ENCODE measurements at regions not wholly inside any gene's neighbourhood (a gene's known extent, or its start where the extent isn't known, plus 50 kb on each side); places are given as distances from the start of the nearest gene placed in this dataset.
A peak's percentile ranks its signal among the peaks of the same experiment; 100 is the strongest.

DNA sequence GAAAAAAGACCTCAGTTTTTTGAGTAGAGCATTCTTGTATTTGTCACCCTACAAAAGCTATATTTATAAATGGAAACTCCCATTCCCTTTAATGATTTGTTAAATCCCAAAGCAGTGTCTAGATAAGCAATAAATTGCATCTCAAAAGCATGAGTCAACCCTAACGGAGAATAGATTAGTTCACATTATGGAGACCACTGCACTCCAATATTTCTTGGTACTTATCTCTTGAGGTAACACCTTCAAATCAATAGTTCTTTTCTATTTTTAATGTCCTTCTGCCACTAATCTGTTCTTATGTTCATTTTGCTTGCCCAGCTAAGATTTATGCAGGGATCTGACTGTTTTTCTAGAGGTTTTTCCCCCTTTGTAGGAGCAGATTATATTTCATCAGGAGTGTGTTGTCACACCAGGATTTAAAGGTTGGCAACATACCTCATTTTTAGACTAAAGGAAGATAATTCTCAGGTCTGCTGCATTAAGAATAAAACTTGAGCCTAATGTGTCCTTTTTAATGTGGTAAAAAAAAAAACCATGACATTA is 91.4 kb upstream of the ADGRG2 start:
- FAIRE-seq, result peak; percentile 31

More for the DNA sequence above, 91.4 kb upstream of the ADGRG2 start:
- CTCF ChIA-PET, result no interaction called here
- no peak for DNase-seq (ENCODE audit: low read depth, low spot score)
- Histone ChIP-seq H3K36me3 (ENCODE audit: control insufficient read depth in 2 of 2, extremely low read depth in 1 of 2, insufficient read depth in 2 of 2, low read length in 2 of 2) (no peaks in the 10 kb centered on the region), H3K9me3 (replicated peaks; ENCODE audit: control insufficient read depth, insufficient read depth, low read length) (no peaks in the 10 kb centered on the region), H4K20me1 (replicated peaks; ENCODE audit: control insufficient read depth, extremely low read depth, insufficient read depth, low read length) (no peaks in the 10 kb centered on the region), H3K79me2 (ENCODE audit: control insufficient read depth, insufficient read depth, low read length) (no peaks in the 10 kb centered on the region), H3K4me2 (ENCODE audit: insufficient read depth, low read length) (no peak overlapping the region), H3K4me3 (replicated peaks in 1 of 3; ENCODE audit: insufficient read depth in 1 of 3, low read depth in 1 of 3, low read length in 3 of 3) (no peak overlapping the region), H3K27ac (ENCODE audit: insufficient read depth, low read depth, low read length) (no peak overlapping the region), H3K9me1 (replicated peaks; ENCODE audit: control insufficient read depth, extremely low read depth, insufficient read depth, low read length) (no peaks in the 10 kb centered on the region), H2AFZ (ENCODE audit: low read depth, low read length) (no peak overlapping the region), H3K9ac (replicated peaks; ENCODE audit: extremely low read depth, insufficient read depth, low read length) (no peak overlapping the region), H3K27me3 (ENCODE audit: control insufficient read depth in 2 of 2, insufficient read depth in 2 of 2, low read length in 2 of 2) (no peaks in the 10 kb centered on the region), H3K4me1 (ENCODE audit: control insufficient read depth, extremely low read depth, insufficient read depth, low read length) (no peaks in the 10 kb centered on the region)
- intact Hi-C loops (cut with micrococcal nuclease), result no loop called here
- dilution Hi-C loops (cut with MboI; ENCODE audit: extremely low pct_ligation_motif_present, low sequenced_read_pairs), result no loop called here
- POLR2A ChIA-PET, result no interaction called here
- TF ChIP-seq EZH2 (IDR thresholded peaks at IDR 0.05; ENCODE audit: borderline replicate concordance, low read depth, low read length, severe bottlenecking) (no peak), POLR2A (IDR thresholded peaks at IDR 0.05; ENCODE audit: low read depth, low read length) (no peak), JUN (IDR thresholded peaks at IDR 0.05; ENCODE audit: borderline replicate concordance, insufficient read depth, insufficient read length, low read depth) (no peak), FOS (IDR thresholded peaks at IDR 0.05; ENCODE audit: borderline replicate concordance, insufficient read depth, low read length) (no peak), POLR2AphosphoS5 (IDR thresholded peaks at IDR 0.05; ENCODE audit: insufficient read depth, low read depth, low read length) (no peak), MYC (IDR thresholded peaks at IDR 0.05; ENCODE audit: low read depth, low read length) (no peak), GATA2 (IDR thresholded peaks at IDR 0.05; ENCODE audit: insufficient read depth, insufficient read length, low read depth, low read length) (no peak)
- TF ChIP-seq, protein P1, sequence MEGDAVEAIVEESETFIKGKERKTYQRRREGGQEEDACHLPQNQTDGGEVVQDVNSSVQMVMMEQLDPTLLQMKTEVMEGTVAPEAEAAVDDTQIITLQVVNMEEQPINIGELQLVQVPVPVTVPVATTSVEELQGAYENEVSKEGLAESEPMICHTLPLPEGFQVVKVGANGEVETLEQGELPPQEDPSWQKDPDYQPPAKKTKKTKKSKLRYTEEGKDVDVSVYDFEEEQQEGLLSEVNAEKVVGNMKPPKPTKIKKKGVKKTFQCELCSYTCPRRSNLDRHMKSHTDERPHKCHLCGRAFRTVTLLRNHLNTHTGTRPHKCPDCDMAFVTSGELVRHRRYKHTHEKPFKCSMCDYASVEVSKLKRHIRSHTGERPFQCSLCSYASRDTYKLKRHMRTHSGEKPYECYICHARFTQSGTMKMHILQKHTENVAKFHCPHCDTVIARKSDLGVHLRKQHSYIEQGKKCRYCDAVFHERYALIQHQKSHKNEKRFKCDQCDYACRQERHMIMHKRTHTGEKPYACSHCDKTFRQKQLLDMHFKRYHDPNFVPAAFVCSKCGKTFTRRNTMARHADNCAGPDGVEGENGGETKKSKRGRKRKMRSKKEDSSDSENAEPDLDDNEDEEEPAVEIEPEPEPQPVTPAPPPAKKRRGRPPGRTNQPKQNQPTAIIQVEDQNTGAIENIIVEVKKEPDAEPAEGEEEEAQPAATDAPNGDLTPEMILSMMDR (IDR thresholded peaks at IDR 0.05; ENCODE audit: extremely low read depth in 1 of 2, insufficient read depth in 1 of 2, low read depth in 1 of 2, low read length in 2 of 2), result no peak
- TF ChIP-seq, protein P2, sequence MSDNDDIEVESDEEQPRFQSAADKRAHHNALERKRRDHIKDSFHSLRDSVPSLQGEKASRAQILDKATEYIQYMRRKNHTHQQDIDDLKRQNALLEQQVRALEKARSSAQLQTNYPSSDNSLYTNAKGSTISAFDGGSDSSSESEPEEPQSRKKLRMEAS (IDR thresholded peaks at IDR 0.05; ENCODE audit: insufficient read depth, insufficient read length), result no peak
- BruUV-seq (replicated peaks), result no TSS peak
